EL (cell line): ENCODE measurements at regions not wholly inside any gene's neighbourhood (a gene's known extent, or its start where the extent isn't known, plus 50 kb on each side); places are given as distances from the start of the nearest gene placed in this dataset.
A peak's percentile ranks its signal among the peaks of the same experiment; 100 is the strongest.

ENCODE experiments used
- DNase-seq: peaks from one replicate; pipeline ENCODE4 v3.0.0-alpha.2; 2016

DNA sequence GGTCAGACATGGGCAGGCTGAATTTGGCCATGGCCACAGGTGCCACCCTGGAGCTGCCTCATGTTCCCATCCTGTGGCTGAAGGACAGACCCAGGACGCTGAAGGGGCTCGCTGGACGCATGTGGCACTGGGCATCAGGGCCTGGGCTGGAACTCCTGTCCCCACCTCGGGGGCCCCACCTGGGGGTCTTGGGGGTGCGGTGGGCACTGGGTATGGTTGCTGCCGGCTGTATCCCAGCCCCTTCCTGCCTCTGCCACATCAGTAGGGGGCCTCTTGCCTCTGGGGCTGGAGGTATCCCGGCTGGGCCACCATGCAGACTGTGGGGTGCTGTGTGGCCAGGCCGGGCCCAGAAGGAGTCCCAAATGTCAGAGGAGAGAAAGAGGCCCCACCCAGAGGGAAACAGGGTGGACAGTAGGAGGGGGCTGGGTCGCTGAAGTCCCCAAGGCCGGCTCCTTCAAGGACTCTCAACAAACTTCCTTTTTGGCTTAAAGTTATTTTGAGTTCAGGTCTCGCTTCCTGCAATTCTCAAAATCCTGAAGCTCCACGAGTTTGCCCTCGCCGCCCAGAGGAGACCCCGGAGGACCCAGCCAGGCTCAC is 78.7 kb downstream of the SIK1 start:
- no peak for DNase-seq

DNA sequence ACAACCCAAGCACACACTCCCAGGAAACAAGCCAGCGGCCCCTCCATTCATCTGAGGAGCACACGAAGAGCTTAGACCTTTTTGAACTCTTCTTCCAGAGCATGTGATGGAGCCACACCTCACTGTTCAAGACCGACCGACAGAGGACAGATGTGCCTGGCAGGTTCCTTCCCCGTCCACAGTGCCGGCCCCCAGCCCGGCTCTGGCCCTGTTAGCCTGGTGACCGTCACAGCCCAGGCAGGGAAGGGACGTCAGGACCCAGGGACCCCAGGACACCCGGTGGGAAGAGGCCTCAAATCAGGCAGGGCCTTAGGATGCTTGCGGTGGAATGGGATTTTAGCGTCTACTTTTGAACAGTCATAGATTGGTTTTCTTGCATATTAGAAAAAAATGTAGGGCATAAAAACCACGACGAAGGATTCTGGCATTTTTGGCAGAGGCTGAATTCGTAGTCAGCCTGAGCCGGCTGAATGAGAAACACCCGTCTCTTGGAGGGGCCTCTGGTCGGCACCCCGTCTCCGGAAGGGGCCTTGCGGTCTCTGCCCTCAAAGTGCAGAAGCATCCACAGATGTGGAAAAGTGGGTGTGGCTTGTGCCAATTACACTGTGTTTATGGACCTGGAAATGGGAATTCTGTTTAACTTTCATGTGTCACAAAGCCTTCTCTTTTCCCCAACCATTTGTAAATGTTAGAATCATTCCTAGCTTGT is 79.3 kb downstream of the SIK1 start:
- DNase-seq: no peak

DNA sequence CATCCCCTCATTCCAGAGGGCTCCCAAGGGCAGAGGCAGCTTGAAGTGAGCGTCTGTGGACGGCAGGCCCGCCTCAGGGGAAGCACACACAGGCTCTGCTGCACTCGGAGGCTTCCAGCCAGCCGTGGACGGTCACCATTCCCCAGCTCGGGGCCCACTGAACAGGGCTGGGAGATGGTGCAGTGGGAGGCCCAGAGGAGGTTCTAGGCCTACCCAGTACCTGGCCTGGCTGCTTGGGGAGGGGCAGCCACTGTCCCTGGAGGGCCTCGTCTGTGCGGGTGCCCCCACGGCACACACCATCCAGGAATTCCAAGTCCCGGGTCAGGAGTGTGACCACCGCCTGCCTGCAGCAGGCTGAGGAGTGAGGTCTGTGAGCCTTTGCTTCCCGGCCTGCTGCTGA is 80.4 kb downstream of the SIK1 start:
- no peak for DNase-seq

DNA sequence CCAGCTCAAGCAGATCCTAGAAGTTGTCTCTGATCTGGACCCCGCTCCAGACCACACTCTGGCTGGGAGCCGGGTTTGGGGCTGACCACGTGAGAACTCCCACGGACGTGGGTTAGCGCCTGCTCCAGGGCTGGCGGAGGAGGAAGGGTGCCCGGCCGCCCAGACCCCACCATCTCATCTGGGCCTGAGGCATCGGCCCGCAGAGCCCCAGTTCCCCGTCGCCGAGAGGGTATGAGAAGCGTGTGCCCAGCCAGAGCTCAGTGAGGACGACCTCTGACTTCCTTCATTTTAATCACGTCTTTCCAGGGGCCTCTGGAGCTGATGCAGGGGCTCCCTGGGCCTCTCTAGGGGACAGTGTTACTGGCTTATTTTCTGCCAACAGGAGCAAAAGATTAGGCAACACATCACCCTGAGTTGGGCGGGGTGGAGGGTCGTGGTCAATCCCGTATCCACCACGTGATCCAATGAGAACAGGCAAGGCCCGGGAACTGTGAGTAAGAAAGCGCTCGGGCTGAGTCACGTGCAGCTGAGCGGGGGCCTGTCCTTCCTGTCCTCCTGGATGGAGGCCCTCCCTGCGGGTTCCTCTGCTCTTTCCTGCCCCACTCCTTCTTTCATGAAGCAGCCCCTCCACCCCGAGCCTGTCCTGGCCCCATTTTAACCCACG is 81.1 kb downstream of the SIK1 start:
- peak; percentile 86 for DNase-seq

DNA sequence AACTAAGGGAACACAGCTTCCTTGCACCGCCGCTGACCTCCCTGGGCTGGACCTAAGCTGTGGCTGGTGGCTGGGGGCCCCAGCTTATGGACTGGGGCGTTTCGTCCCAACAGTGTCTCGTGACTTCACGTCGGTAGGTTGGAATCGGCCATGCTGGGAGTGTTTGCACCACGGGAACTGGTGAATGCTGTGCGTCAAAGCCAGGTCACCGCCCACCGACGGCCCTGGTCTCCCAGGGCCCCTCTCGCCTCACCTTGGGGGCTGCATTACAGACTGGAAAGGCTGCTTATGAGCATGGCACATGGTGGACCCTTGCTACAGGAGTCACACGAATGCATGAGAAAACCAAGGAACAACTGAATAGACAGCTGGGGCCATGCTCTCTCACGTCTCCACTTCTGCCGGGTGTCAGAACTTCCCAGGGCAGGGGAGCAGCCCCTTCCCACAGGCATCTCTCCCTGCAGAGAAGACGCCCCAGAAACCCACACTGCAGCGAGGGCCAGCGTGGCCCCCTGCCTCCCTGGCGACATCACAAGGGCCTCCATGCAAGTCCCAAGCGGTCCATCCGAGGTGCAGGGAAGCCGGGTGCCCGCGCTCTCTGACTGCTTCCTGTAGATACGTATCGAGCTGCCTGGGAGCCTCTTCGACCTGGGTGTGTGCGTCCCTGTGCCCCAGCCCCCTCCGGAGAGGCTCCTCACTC is 81.7 kb downstream of the SIK1 start:
- DNase-seq: no peak

DNA sequence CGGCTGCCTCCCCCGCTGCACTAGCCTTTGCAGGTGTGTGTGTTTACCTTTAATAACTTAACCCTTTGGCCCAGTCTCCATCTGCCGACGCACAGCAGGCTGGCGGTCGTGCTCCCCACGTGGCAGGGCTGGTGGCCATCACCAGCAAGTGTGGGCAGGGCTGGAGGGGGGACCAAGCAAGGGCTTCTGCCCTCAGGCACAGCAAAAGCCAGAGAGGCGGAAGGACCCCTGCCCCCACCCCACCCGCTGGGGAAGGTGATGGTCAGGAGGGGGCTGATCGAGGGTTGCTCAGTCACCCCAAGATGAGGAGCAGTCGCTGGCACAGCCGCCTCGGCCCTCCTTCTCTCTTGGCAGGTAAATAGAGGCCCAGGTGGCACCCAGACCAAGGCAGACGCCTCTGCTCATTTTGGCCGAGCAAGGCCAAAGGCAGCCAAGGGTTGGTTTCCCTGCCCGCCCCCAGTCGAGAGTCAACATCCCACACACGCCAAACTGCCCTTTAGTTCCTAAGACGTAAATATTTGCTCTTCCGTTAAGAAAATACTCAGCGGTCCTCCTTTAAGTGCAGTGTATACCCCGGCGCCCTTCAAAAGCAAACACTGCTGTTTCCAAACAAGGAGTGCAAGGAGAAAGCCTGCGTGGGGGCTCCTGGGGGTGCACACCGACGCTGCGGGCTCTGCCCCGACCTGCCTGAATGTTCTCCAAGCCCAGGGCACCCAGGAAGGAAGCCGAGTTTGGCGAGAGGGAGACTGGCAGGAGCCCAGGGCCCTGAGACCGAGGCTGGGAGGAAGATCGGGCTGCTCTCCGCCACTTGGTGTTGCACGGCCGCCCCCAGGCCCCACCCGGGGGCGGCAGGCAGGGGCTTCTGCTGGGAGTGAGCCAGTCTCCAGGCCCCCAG is 82.7 kb downstream of the SIK1 start:
- no peak for DNase-seq

DNA sequence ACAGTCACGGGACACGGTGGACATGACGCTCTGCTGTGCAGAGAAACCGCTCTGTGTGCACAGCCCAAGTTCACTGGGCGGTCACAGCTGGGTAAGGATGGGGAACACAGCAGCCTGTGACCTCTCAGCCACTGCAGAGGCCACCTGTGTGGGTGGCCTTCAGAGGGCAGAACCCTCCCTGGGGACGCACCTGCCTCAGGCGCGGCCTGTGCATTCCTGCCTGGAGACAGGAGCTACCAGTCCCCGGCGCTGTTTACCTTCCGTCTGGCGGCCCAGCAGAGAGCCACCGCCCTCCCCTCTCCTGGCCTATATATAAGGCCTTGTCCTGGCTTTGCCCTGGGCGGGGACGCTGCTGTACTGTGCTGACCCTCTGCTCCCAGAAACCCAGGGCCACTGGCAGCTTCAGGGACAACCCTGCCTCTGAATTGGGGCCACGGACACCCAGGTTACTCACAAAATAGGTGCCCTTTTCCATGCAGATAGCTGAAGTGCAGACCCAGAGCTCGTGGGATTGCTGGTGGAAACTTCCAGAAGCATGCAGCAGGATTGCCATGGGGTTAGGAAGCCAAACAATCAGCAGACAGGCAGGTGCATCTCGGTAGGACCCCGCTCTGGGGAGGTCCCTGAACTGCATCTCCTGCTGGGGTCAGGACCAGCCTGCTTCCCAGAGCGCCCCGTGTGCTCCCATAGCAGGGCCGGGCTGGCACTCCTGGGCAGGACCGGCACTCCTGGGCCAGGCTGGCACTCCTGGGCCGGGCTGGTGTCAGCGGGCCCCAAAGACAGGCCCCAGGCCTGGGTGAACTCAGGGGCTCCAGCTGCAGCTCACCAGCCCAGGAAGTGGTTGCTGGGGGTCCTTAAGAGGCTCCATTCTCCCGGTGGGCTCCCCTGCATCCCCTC is 83.6 kb downstream of the SIK1 start:
- DNase-seq: no peak

DNA sequence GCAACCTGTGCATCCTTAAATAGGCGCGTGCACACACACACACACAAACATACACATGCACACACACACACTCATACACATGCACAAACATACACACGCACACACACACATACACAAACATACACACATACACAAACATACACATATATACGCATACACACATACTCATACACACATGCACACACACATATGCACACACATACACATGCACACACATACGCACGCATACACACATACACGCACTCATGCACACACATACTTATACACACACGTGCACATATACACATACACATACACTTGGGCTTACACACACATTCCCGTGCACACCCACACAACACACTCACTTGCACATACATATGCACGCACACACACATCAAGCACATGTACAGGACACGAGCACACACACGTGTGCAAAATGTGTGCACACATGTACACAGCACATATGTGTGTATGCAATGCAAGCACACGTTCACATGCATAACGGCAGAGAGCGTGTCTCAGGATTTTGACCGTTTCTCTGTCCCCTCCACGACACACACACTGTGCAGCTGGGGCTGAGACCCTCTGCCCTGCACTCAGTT is 84.5 kb downstream of the SIK1 start:
- DNase-seq: no peak

DNA sequence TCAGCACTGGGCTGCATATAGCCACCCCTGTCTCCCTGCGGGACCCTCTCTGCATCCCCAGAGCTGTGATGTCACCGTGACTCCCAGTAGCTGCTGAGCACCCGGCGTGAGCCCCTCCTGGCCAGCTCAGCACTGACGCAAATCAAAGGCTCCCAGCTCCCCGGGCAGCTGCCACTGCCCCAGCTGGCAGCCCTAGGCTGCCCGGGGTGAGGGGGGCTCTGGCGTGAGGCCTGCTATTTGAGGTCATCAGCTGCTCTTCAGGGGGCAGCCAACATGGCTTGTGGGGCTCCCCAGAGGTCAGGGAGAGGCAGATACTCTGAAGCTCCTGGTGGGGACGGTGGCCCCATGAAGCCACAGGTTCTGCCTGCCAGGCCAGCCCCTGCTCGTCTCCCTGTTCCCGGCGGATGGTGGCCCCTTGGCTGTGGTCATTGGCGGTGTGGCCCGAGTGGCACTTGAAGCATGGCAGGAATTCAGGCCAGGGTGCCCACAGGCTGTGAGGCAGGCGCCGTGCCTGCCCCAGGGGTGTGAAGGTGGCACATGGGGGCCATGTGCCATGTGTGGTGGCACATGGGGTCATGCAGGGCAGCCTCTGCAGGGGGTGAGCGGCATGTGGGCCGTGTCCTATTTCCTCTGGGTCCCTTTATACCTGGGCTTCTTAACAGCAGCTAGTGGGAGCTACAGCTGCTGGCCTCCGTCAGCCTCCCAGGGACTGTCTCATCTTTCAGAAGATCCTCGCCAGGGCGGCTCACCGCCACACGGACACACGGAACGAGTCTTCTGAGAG is 85.4 kb downstream of the SIK1 start:
- DNase-seq: peak; percentile 16

DNA sequence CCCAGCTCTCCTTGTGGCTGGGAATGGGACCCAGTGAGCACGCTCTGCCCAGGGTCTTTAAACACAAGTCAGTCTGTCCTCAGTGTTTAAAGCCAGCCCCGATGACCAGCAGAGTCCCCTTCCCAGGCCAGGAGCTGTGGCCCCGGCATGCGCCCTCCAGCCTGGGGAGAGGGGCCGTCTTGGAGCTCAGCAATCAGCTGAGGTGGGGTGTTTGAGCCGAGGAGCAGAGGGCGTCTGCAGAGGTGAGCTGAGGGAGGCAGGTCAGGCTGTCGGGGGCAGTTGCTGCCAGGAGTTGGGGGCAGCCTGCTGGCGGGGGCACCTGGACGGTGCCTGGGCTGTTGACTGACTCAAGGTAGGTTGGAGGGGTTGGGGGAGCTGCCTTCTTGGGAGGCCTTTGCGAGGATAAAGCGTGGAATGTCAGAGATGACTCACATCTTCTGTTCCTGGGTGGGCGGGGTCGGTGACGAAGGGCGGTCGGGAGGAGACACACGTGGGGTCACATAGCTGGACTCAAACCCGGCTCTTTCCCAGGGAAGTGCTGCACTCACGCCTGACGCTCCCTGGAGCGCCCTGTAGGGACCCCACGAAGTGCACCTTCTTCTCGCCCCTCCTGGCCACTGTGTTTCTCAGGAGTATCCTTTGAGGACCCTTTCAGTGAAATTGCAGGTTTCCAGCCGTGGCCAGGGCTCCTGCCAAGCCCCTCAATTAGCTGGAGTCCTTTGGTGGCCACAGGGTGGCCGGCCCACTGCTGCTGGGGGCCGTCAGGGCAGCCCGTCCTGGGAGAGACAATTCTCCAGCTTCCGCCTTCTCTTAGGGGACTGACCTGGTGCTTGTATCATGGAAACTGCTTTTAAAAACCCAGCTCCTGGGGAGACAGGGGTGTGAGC is 86.2 kb downstream of the SIK1 start:
- DNase-seq: peak; percentile 91

DNA sequence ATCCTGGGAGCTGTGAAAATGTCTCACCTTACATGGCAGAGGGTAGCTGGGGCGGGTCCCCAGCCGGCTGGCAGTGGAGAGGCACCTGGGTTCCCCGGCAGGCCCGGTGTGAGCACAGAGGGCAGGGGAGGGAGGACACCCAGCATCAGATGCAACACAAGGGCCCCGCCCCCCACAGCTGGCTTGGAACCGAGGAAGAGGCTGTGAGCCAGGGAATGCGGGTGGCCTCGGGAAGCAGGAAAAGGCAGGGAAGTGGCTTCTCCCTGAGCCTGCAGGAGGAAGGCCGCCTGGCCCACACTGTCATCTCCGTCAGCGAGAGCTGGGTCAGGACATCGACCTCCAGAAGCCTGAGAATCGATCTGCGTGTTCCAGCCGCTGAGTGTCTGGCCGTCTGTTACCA is 87.3 kb downstream of the SIK1 start:
- no peak for DNase-seq

DNA sequence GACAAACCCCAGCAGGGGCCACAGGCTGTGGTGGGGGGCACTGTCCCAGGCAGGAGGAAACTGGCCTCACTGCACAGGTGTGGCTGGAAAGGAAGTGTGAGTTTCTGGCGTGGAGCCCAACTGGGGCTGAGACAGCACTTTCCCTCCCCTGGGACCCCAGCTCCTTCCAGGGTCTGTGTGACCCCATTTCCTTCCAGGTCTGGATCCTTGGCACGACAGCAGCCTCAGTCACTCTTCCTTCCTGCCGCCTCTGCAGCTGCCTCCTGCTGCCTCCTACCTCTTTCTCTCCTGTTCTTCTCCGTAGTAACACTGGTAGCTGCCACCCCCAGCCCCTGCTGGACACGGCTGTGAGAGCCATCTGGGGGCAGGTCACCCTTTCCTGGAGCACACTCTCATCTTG is 88.0 kb downstream of the SIK1 start:
- no peak for DNase-seq

DNA sequence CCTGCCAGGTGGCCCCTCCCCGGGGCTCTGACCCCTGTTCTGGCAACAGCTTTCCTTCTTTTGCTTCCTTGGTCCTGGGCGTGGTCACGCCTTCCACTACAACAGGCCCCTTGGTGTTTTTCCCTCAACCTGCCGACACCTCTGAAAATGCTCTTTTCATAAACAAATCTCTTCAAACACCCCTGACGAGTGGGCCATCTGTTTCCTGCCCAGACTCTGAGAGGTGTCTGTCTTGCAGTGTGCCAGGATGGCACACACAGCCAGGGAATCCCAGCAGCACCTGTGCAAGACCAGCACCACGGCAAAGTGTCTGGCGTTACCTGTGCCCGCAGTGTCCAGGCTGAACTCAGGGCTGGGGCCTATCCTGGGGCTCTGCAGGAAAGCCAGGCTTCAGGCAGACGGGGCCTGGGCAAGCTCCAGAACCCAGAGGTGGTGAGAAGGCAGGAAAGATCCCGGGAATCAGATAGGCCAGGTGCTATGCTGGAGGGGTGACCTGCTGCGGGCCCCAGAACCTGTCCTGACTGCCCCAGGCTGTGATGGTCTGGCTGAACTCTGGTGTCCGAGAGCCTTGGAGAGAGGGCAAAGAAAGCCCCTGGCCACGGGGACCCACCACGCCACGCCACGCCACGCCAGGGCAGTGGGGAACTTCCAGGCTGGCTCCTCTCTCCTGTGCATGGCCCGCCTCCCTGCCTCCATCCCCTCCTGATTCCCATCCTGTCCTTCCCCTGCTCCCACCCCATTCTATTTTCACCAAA is 88.9 kb downstream of the SIK1 start:
- DNase-seq: no peak

DNA sequence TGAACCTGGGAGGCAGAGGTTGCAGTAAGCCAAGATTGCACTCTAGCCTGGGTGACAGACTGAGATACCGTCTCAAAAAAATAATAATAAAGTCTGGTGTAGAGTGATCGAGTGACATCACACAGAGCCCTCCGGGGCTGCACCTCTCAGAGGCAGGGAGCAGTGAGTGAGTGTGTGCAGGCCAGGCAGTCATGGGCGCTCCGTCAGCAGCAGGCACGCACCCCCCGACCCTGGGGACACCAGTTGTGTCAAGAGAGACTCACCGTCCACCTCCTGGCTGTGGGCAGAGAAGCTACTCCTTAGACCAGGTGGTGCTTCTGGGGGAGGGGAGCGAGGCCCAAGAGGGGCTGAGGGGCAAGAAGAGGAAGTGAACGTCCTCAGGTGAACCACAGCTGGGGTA is 91.8 kb downstream of the SIK1 start:
- no peak for DNase-seq

DNA sequence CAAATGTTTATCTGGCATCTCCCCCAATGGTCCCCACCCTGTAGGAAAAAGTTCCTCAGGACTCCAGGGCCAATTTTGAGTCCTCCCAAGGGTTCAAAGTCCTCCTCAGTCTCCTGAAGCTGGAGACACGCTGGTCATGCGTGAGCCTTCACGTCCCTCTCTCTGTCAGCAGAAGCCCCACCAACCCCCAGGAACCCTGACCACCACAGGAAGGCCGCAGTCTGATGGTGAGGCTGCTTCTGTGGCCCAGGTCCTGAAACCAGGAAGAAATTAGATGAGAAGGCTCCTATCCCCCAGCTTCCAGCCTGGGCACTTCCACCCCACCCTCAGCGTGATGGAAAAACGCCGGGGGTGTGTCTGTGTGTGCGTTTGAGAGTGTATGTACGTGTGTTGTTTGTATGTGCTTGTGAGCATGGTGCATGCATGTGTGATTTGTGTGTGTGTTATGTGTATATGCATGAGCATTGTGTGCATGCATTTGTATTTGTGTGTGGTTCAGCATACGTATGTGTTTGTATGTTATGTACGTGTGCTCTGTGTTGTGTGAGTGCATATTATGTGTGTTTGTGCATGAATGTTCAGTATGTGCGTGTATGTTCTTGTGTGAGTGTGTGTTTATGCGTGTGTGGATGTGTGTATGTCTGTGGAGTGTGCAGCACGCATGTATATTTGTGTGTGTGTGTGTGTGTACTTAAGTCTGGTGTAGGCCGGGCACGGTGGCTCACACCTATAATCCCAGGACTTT is 92.5 kb downstream of the SIK1 start:
- no peak for DNase-seq

DNA sequence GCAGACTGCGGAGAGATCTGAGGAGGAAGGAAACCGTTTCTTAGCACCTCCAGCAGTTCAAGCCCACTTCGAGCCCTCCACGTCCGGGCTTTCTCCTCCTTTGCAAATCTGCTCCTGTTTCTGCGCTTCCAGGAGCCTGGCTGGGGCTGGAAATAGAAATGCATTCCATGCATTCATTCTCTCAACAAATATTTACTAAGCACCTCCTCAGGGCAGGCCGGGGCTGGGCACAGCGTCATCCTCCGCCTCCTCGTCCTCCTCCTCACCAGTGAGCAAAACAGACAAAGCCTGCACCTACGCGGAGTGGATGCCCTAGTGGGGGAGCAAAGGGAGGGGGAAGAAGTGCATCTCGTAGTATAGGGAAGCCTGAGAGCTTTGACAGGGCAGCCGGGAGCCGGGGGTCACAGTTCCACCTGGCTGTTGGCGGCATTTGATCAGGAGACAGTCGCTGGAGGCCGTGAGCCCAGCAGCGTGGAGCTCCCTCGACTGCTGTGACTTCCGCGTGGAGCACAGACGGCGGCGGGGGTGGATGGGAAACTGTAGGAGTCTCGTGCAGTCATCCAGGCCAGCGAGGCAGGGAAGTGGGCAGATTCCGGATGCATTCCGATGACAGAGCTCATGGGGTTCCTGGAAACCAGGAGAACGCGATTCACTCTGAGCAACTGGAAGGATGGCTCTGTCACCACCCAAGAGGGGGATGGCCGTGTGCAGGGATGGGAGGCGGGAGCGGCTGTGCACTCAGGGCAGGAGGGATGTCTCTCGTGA is 93.5 kb downstream of the SIK1 start:
- peak; percentile 97 for DNase-seq

DNA sequence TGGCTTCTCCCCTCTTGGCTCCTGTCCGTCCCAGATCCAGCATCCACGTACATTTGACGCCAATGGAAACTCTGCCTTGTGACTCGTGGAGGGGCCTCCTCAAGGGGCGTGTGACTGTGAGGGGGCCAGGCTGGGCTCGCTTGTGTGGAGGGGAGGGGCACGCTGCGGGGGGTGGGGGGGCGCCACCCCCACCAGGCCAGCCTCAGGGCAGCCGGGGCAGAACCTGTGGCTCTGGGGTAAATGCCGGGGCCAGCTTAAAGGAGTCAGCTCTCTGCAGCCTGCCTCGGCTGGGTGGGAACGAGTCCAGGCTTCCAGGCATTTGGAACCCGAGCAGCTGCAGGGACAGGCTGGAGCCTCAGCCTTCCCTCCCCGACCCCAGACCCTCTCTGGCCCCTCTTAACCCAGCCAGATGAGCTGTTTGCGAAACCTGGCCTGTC is 94.1 kb downstream of the SIK1 start:
- no peak for DNase-seq
